H9 (cell line): ENCODE measurements at regions not wholly inside any gene's neighbourhood (a gene's known extent, or its start where the extent isn't known, plus 50 kb on each side); places are given as distances from the start of the nearest gene placed in this dataset.

Source experiments
- DNase-seq: peaks from one replicate; pipeline ENCODE4 v3.0.0-alpha.2; 2017
- H2AFZ ChIP-seq: one replicate; pipeline ENCODE4 v1.6.1; 2013; ENCODE audit warnings: mild to moderate bottlenecking, low read length, control low read depth, moderate library complexity
- H2AK5ac ChIP-seq: 2 replicates; pipeline ENCODE4 v1.6.1; 2013; ENCODE audit warnings: low read length, control low read depth, mixed read lengths; ENCODE audit not compliant: insufficient read length
- H2BK120ac ChIP-seq: one replicate; pipeline ENCODE4 v1.6.1; 2013; ENCODE audit warnings: low read depth, mild to moderate bottlenecking, low read length, control low read depth, inconsistent platforms; ENCODE audit not compliant: poor library complexity, severe bottlenecking
- H2BK12ac ChIP-seq: 2 replicates; pipeline ENCODE4 v1.6.1; 2013; ENCODE audit warnings: low read length, control low read depth, mixed read lengths, low read depth; ENCODE audit not compliant: insufficient read length
- H2BK15ac ChIP-seq: 2 replicates; pipeline ENCODE4 v1.6.1; 2013; ENCODE audit warnings: low read depth, low read length, control low read depth
- H2BK20ac ChIP-seq: one replicate; pipeline ENCODE4 v1.6.1; 2013; ENCODE audit warnings: low read depth, mild to moderate bottlenecking, low read length, control low read depth, inconsistent platforms; ENCODE audit not compliant: poor library complexity, severe bottlenecking
- H2BK5ac ChIP-seq: 2 replicates; pipeline ENCODE4 v1.6.1; 2013; ENCODE audit warnings: low read length, control low read depth, mixed read lengths; ENCODE audit not compliant: insufficient read length
- H3K14ac ChIP-seq: 2 replicates; pipeline ENCODE4 v1.6.1; 2013; ENCODE audit warnings: low read length, control low read depth; ENCODE audit not compliant: insufficient read depth
- H3K18ac ChIP-seq: 2 replicates; pipeline ENCODE4 v1.6.1; 2013; ENCODE audit warnings: low read depth, mild to moderate bottlenecking, mixed read lengths, low read length, control low read depth; ENCODE audit not compliant: insufficient read length
- H3K23ac ChIP-seq: 2 replicates; pipeline ENCODE4 v1.6.1; 2013; ENCODE audit warnings: low read length, control low read depth, mixed read lengths, low read depth; ENCODE audit not compliant: insufficient read length
- H3K23me2 ChIP-seq: 2 replicates; pipeline ENCODE4 v1.6.1; 2013; ENCODE audit warnings: low read depth, mild to moderate bottlenecking, mixed read lengths, low read length, control low read depth; ENCODE audit not compliant: insufficient read length, poor library complexity, severe bottlenecking
- H3K27ac ChIP-seq: 2 replicates; pipeline ENCODE4 v1.5.1; 2013; ENCODE audit warnings: low read length, control low read depth, mixed read lengths, low read depth; ENCODE audit not compliant: insufficient read length
- H3K27me3 ChIP-seq: 2 replicates; pipeline ENCODE4 v1.6.1; 2013; ENCODE audit warnings: low read length, control low read depth, inconsistent platforms; ENCODE audit not compliant: insufficient read depth
- H3K4ac ChIP-seq: 2 replicates; pipeline ENCODE4 v1.6.1; 2013; ENCODE audit warnings: low read depth, mild to moderate bottlenecking, control low read depth, inconsistent platforms, low read length, moderate library complexity
- H3K4me1 ChIP-seq: 2 replicates; pipeline ENCODE4 v1.6.1; 2013; ENCODE audit warnings: low read length, control low read depth, inconsistent platforms; ENCODE audit not compliant: insufficient read depth
- H3K4me2 ChIP-seq: 2 replicates; pipeline ENCODE4 v1.6.1; 2013; ENCODE audit warnings: low read length, control low read depth, mixed read lengths; ENCODE audit not compliant: insufficient read length, insufficient read depth
- H3K56ac ChIP-seq: 2 replicates; pipeline ENCODE4 v1.6.1; 2013; ENCODE audit warnings: low read depth, mild to moderate bottlenecking, mixed read lengths, low read length, control low read depth; ENCODE audit not compliant: insufficient read length
- H3K79me1 ChIP-seq: 2 replicates; pipeline ENCODE4 v1.6.1; 2013; ENCODE audit warnings: low read depth, mild to moderate bottlenecking, moderate library complexity, low read length, control low read depth, inconsistent platforms; ENCODE audit not compliant: insufficient read depth, poor library complexity, severe bottlenecking
- H3K79me2 ChIP-seq: 2 replicates; pipeline ENCODE4 v1.6.1; 2013; ENCODE audit warnings: low read length, control low read depth, inconsistent platforms; ENCODE audit not compliant: insufficient read depth
- H3K9ac ChIP-seq: 2 replicates; pipeline ENCODE4 v1.6.1; 2013; ENCODE audit warnings: low read length, control low read depth, mixed read lengths; ENCODE audit not compliant: insufficient read length; ENCODE audit errors: extremely low read depth
- H3K9me3 ChIP-seq: one replicate; pipeline ENCODE4 v1.6.1; 2013; ENCODE audit warnings: low read depth, low read length, inconsistent platforms; ENCODE audit not compliant: control insufficient read depth
- H3T11ph ChIP-seq: one replicate; pipeline ENCODE4 v1.6.1; 2013; ENCODE audit warnings: mild to moderate bottlenecking, low read length, control low read depth, inconsistent platforms
- H4K20me1 ChIP-seq: one replicate; pipeline ENCODE4 v1.6.1; 2013; ENCODE audit not compliant: control insufficient read depth, insufficient read length, insufficient read depth
- H4K5ac ChIP-seq: 2 replicates; pipeline ENCODE4 v1.6.1; 2013; ENCODE audit warnings: low read depth, mild to moderate bottlenecking, mixed read lengths, low read length, control low read depth; ENCODE audit not compliant: insufficient read length
- H4K8ac ChIP-seq: replicated peaks from 2 replicates; pipeline ENCODE4 v1.6.1; 2013; ENCODE audit warnings: low read length, control low read depth, mixed read lengths, low read depth; ENCODE audit not compliant: insufficient read length
- H4K91ac ChIP-seq: 2 replicates; pipeline ENCODE4 v1.6.1; 2013; ENCODE audit warnings: low read depth, mild to moderate bottlenecking, moderate library complexity, mixed read lengths, low read length, control low read depth; ENCODE audit not compliant: insufficient read length
- H3K27ac Mint-ChIP-seq, 3 experiments: 2 replicates in 2 of 3; 3 replicates in 1 of 3; pipeline ENCODE4 v1.8.0; 2020 to 2021; ENCODE audit warnings: mixed read lengths in 3 of 3, mild to moderate bottlenecking in 1 of 3, moderate library complexity in 1 of 3
- H3K27me3 Mint-ChIP-seq: 2 replicates; pipeline ENCODE4 v1.8.0; 2021; ENCODE audit warnings: low read depth, mild to moderate bottlenecking, moderate library complexity, mixed read lengths
- H3K36me3 Mint-ChIP-seq, 3 experiments: 2 replicates in 2 of 3; 3 replicates in 1 of 3; pipeline ENCODE4 v1.8.0; 2020 to 2021; ENCODE audit warnings: low read depth in 3 of 3, mixed read lengths in 3 of 3; ENCODE audit not compliant: insufficient read depth in 1 of 3
- H3K4me1 Mint-ChIP-seq, 2 experiments: 2 replicates each; pipeline ENCODE4 v1.8.0; 2020; ENCODE audit warnings: mixed read lengths in 2 of 2
- H3K4me3 Mint-ChIP-seq, 2 experiments: 2 replicates in 1 of 2; 3 replicates in 1 of 2; pipeline ENCODE4 v1.8.0; 2020 to 2021; ENCODE audit warnings: mild to moderate bottlenecking in 2 of 2, mixed read lengths in 2 of 2, moderate library complexity in 1 of 2
- H3K9me3 Mint-ChIP-seq, 2 experiments: 2 replicates in 1 of 2; 3 replicates in 1 of 2; pipeline ENCODE4 v1.8.0; 2020; ENCODE audit warnings: mild to moderate bottlenecking in 2 of 2, mixed read lengths in 2 of 2, moderate library complexity in 1 of 2
- CTCF ChIP-seq: fragments of 200-600 bp; sonication (generic); conservative IDR thresholded peaks from 3 replicates; pipeline ENCODE4 v1.8.0; 2021; ENCODE audit warnings: antibody characterized with exemption, mild to moderate bottlenecking
- WGBS: extraction: QIAGEN DNeasy Blood & Tissue Kit; methylation state at CpG from one replicate; pipeline ENCODE4 v1.1.7; 2013; ENCODE audit warnings: missing lambda C conversion rate, low lambda C conversion rate, mixed read lengths; ENCODE audit not compliant: insufficient read length; ENCODE audit errors: extremely low coverage; 5-methylcytosine and 5-hydroxymethylcytosine counted together

GRCh38 chr20:39795401-39796272 lies 833.5 kb downstream of the DHX35 start:
- H3K79me2 ChIP-seq = no peaks in the 10 kb centered on the region
- no peak for TF ChIP-seq CTCF
- no peak overlapping the region for H2AFZ ChIP-seq

More at GRCh38 chr20:39795401-39796272, 833.5 kb downstream of the DHX35 start:
- no peak overlapping the region for H3T11ph ChIP-seq
- H2BK120ac ChIP-seq = no peak overlapping the region
- no peaks in the 10 kb centered on the region for H3K9me3 ChIP-seq
- H3K4me2 ChIP-seq = no peak overlapping the region
- H3K56ac ChIP-seq = no peak overlapping the region
- no peak overlapping the region for H2BK12ac ChIP-seq
- no peaks in the 10 kb centered on the region for H3K4me1 Mint-ChIP-seq
- H2AK5ac ChIP-seq = no peak overlapping the region
- no peak overlapping the region for H2BK5ac ChIP-seq
- no CpG with 5 or more reads among the region's 3 CpGs for WGBS
- no peak overlapping the region for H3K14ac ChIP-seq
- no peak overlapping the region for H3K4me3 Mint-ChIP-seq
- H3K4ac ChIP-seq = no peak overlapping the region
- no peak overlapping the region for H3K27ac Mint-ChIP-seq
- no peak overlapping the region for H4K8ac ChIP-seq
- no peak overlapping the region for H4K5ac ChIP-seq
- no peak overlapping the region for H4K91ac ChIP-seq
- H3K27me3 ChIP-seq = no peaks in the 10 kb centered on the region
- no peak for DNase-seq
- H3K36me3 Mint-ChIP-seq = peaks cover 0 to 8% (median 0%) of the 10 kb centered on the region in 3 experiments; a peak in 1 of 7 replicates
- peaks cover 4 to 9% of the 10 kb centered on the region in 2 experiments; a peak in 3 of 5 replicates for H3K9me3 Mint-ChIP-seq
- H3K79me1 ChIP-seq = no peaks in the 10 kb centered on the region
- no peak overlapping the region for H2BK20ac ChIP-seq
- no peak overlapping the region for H3K9ac ChIP-seq
- no peaks in the 10 kb centered on the region; the same call in 1 of the 2 replicates for H3K27me3 Mint-ChIP-seq
- H4K20me1 ChIP-seq = no peaks in the 10 kb centered on the region
- no peaks in the 10 kb centered on the region for H3K4me1 ChIP-seq
- no peaks in the 10 kb centered on the region for H3K23me2 ChIP-seq
- H3K27ac ChIP-seq = no peak overlapping the region
- H3K18ac ChIP-seq = no peak overlapping the region
- H3K23ac ChIP-seq = no peak overlapping the region
- no peak overlapping the region for H2BK15ac ChIP-seq
